Stimulated activated CD4-positive, alpha-beta T cell treated with anti-CD3 and anti-CD28 coated beads, Interleukin-2, amount 100 ng/mL, for 4 hours (primary cell): ENCODE measurements at regions not wholly inside any gene's neighbourhood (a gene's known extent, or its start where the extent isn't known, plus 50 kb on each side); places are given as distances from the start of the nearest gene placed in this dataset.

Source experiments
- DNase-seq: peaks from one replicate; pipeline ENCODE4 v3.0.0-alpha.2; 2020; ENCODE audit warnings: low read depth

GRCh38 chr6:43848671-43849391, 78.8 kb downstream of the VEGFA start:
- no peak for DNase-seq

GRCh38 chr6:43847741-43848630, 78.0 kb downstream of the VEGFA start:
- no peak for DNase-seq

GRCh38 chr6:43846556-43846955, 76.5 kb downstream of the VEGFA start:
- no peak for DNase-seq

- DNase-seq = no peak
These were observed 75.6 kb downstream of the VEGFA start for GRCh38 chr6:43845646-43846045.

- no peak for DNase-seq
These were observed 73.7 kb downstream of the VEGFA start for GRCh38 chr6:43843669-43844171.

GRCh38 chr6:43843097-43843645, 73.2 kb downstream of the VEGFA start:
- DNase-seq = no peak

- DNase-seq = no peak
These were observed 72.3 kb downstream of the VEGFA start for GRCh38 chr6:43842231-43842794.

- no peak for DNase-seq
These were observed 70.6 kb downstream of the VEGFA start for GRCh38 chr6:43840490-43841218.

- no peak for DNase-seq
These were observed 68.4 kb downstream of the VEGFA start for GRCh38 chr6:43838276-43839036.

- DNase-seq = no peak
These were observed 67.5 kb downstream of the VEGFA start for GRCh38 chr6:43837507-43837906.

GRCh38 chr6:43836507-43837240, 66.7 kb downstream of the VEGFA start:
- no peak for DNase-seq
